Endothelial cell of umbilical vein (primary cell): ENCODE measurements at regions not wholly inside any gene's neighbourhood (a gene's known extent, or its start where the extent isn't known, plus 50 kb on each side); places are given as distances from the start of the nearest gene placed in this dataset.

ENCODE experiments used
- BruUV-seq: library from RNA; stranded (reverse); fragments of 400-500 nt; replicated peaks from 2 replicates; lab custom pipeline; 2021; lab: Mats Ljungman, UMichigan
- CTCF ChIA-PET: fragments of 300-600, 350-600 bp; sonication (Branson Sonifier 250); formaldehyde crosslinking; loops from one replicate; lab custom pipeline; 2021; ENCODE audit warnings: antibody characterized with exemption, inconsistent platforms; lab: Charles Lee
- POLR2A ChIA-PET: fragments of 300-600, 350-600 bp; sonication (Branson Sonifier 250); formaldehyde crosslinking; loops from one replicate; lab custom pipeline; 2021; ENCODE audit warnings: antibody characterized with exemption, inconsistent platforms; lab: Charles Lee
- DNase-seq: peaks from one replicate; pipeline ENCODE4 v3.0.0-alpha.2; 2011; ENCODE audit warnings: low read depth, low spot score
- FAIRE-seq: peaks from 2 replicates; lab custom pipeline; 2011; peaks lifted over from hg19 to GRCh38; lab: Jason Lieb, UNC
- H2AFZ ChIP-seq: 2 replicates; pipeline ENCODE4 v1.6.0; 2012; ENCODE audit warnings: low read depth, low read length, control low read depth, inconsistent platforms
- H3K27ac ChIP-seq: 2 replicates; pipeline ENCODE4 v1.5.1; 2011; ENCODE audit warnings: low read depth, mild to moderate bottlenecking, control low read depth, low read length, moderate library complexity; ENCODE audit not compliant: insufficient read depth
- H3K27me3 ChIP-seq, 2 experiments: 2 replicates each; pipeline versions ENCODE4 v1.6.0 to v1.6.1; 2011; ENCODE audit warnings: low read length in 2 of 2, mixed read lengths in 1 of 2; ENCODE audit not compliant: control insufficient read depth in 2 of 2, insufficient read depth in 2 of 2
- H3K36me3 ChIP-seq, 2 experiments: 2 replicates in 1 of 2; 3 replicates in 1 of 2; pipeline ENCODE4 v1.5.1; 2011; ENCODE audit warnings: low read length in 2 of 2, mild to moderate bottlenecking in 1 of 2, moderate library complexity in 1 of 2; ENCODE audit not compliant: control insufficient read depth in 2 of 2, insufficient read depth in 2 of 2; ENCODE audit errors: extremely low read depth in 1 of 2
- H3K4me1 ChIP-seq: 3 replicates; pipeline ENCODE4 v1.5.1; 2011; ENCODE audit warnings: mild to moderate bottlenecking, low read length; ENCODE audit not compliant: control insufficient read depth, insufficient read depth; ENCODE audit errors: extremely low read depth
- H3K4me2 ChIP-seq: 2 replicates; pipeline ENCODE4 v1.6.1; 2011; ENCODE audit warnings: low read length, control low read depth, mixed read lengths; ENCODE audit not compliant: insufficient read depth
- H3K4me3 ChIP-seq, 3 experiments: fragments of 200-600 bp in 1 of 3; sonication (generic), shearing (Covaris generic) in 1 of 3; replicated peaks in 1 of 3; 2 replicates each; pipeline ENCODE4 v1.5.1; 2011 to 2016; ENCODE audit warnings: control low read depth in 3 of 3, low read length in 3 of 3, mild to moderate bottlenecking in 2 of 3, inconsistent platforms in 1 of 3, low read depth in 1 of 3, moderate library complexity in 1 of 3; ENCODE audit not compliant: insufficient read depth in 1 of 3
- H3K79me2 ChIP-seq: 2 replicates; pipeline ENCODE4 v1.6.0; 2012; ENCODE audit warnings: low read length, inconsistent platforms; ENCODE audit not compliant: control insufficient read depth, insufficient read depth
- H3K9ac ChIP-seq: replicated peaks from 2 replicates; pipeline ENCODE3; 2011; ENCODE audit warnings: low read length, control low read depth; ENCODE audit not compliant: insufficient read depth; ENCODE audit errors: extremely low read depth
- H3K9me1 ChIP-seq: replicated peaks from 3 replicates; pipeline ENCODE4 v1.6.0; 2011; ENCODE audit warnings: mild to moderate bottlenecking, low read length; ENCODE audit not compliant: control insufficient read depth, insufficient read depth; ENCODE audit errors: extremely low read depth
- H3K9me3 ChIP-seq: replicated peaks from 2 replicates; pipeline ENCODE4 v1.5.1; 2012; ENCODE audit warnings: low read length, inconsistent platforms; ENCODE audit not compliant: control insufficient read depth, insufficient read depth
- H4K20me1 ChIP-seq: replicated peaks from 2 replicates; pipeline ENCODE3; 2011; ENCODE audit warnings: mild to moderate bottlenecking, low read length; ENCODE audit not compliant: control insufficient read depth, insufficient read depth; ENCODE audit errors: extremely low read depth
- CTCF ChIP-seq, 2 donors: IDR thresholded peaks; 1 replicate in 1 of 2; 2 replicates in 1 of 2; pipeline ENCODE4 v1.5.1; 2011; ENCODE audit warnings: low read length in 2 of 2, mild to moderate bottlenecking in 2 of 2, moderate library complexity in 2 of 2, control low read depth in 1 of 2, inconsistent platforms in 1 of 2, low read depth in 1 of 2; ENCODE audit not compliant: insufficient read depth in 1 of 2; ENCODE audit errors: extremely low read depth in 1 of 2
- EZH2 ChIP-seq: IDR thresholded peaks from 2 replicates; pipeline ENCODE4 v1.6.1; 2012; ENCODE audit warnings: borderline replicate concordance, low read depth, mild to moderate bottlenecking, moderate library complexity, low read length, inconsistent platforms; ENCODE audit not compliant: severe bottlenecking
- FOS ChIP-seq: IDR thresholded peaks from 2 replicates; pipeline ENCODE4 v1.6.1; 2011; ENCODE audit warnings: mild to moderate bottlenecking, low read length, moderate library complexity, borderline replicate concordance; ENCODE audit not compliant: insufficient read depth
- GATA2 ChIP-seq: IDR thresholded peaks from 2 replicates; pipeline ENCODE4 v1.7.0; 2011; ENCODE audit warnings: low read depth, mild to moderate bottlenecking, moderate library complexity, mixed read lengths, low read length; ENCODE audit not compliant: insufficient read length, insufficient read depth
- JUN ChIP-seq: IDR thresholded peaks from 2 replicates; pipeline ENCODE4 v1.6.1; 2011; ENCODE audit warnings: borderline replicate concordance, low read depth; ENCODE audit not compliant: insufficient read length, insufficient read depth
- MAX ChIP-seq: IDR thresholded peaks from 2 replicates; pipeline ENCODE4 v1.6.1; 2011; ENCODE audit not compliant: insufficient read depth, insufficient read length
- MYC ChIP-seq: IDR thresholded peaks from one replicate; pipeline ENCODE4 v1.6.1; 2011; ENCODE audit warnings: mild to moderate bottlenecking, low read depth, low read length
- POLR2A ChIP-seq: IDR thresholded peaks from 2 replicates; pipeline ENCODE4 v1.6.1; 2012; ENCODE audit warnings: low read depth, mild to moderate bottlenecking, control low read depth, low read length
- POLR2AphosphoS5 ChIP-seq: IDR thresholded peaks from 2 replicates; pipeline ENCODE4 v1.6.1; 2012; ENCODE audit warnings: low read depth, mild to moderate bottlenecking, control low read depth, low read length, moderate library complexity; ENCODE audit not compliant: insufficient read depth
- dilution Hi-C: fragments of 300-500 bp; cut with MboI; formaldehyde crosslinking; loops from one replicate; pipeline ENCODE4 v1.15.0; 2019; ENCODE audit warnings: low sequenced_read_pairs; ENCODE audit not compliant: extremely low pct_ligation_motif_present
- intact Hi-C: fragments of 100-400 bp; cut with micrococcal nuclease; formaldehyde crosslinking; loops from one replicate; pipeline ENCODE4 v1.10.0; 2022

GRCh38 chr3:64414043-64414442 is 188.8 kb upstream of the PRICKLE2 start:
- Histone ChIP-seq H3K27me3 (peaks cover 3% of the 10 kb centered on the region in 2 experiments), H3K9me1 (no peaks in the 10 kb centered on the region), H3K27ac (no peak overlapping the region), H3K36me3 (no peaks in the 10 kb centered on the region), H3K79me2 (no peaks in the 10 kb centered on the region), H3K4me1 (no peaks in the 10 kb centered on the region), H3K9me3 (no peaks in the 10 kb centered on the region), H3K9ac (no peak overlapping the region), H2AFZ (no peak overlapping the region), H3K4me3 (no peak overlapping the region), H4K20me1 (no peaks in the 10 kb centered on the region), H3K4me2 (no peak overlapping the region)
- BruUV-seq, result no TSS peak
- ChIA-PET CTCF (no interaction called here), POLR2A (no interaction called here)
- dilution Hi-C loops (no loop called here), intact Hi-C loops (no loop called here)
- no peak for FAIRE-seq
- no peak for TF ChIP-seq MAX
- DNase-seq, result no peak

GRCh38 chr3:64411101-64411500 is 185.8 kb upstream of the PRICKLE2 start:
- H3K27ac ChIP-seq, result no peak overlapping the region
- ChIA-PET POLR2A (no interaction called here), CTCF (no interaction called here)
- H3K4me2 ChIP-seq, result no peak overlapping the region
- no peaks in the 10 kb centered on the region for H3K9me3 ChIP-seq
- H3K4me3 ChIP-seq, result no peak overlapping the region
- TF ChIP-seq MYC (no peak), POLR2AphosphoS5 (no peak), CTCF (IDR thresholded peaks at IDR 0.05; ENCODE audit: extremely low read depth in 1 of 2, insufficient read depth in 1 of 2, low read depth in 1 of 2, low read length in 2 of 2) (no peak), MAX (no peak), EZH2 (no peak), JUN (no peak), GATA2 (no peak), FOS (no peak), POLR2A (no peak)
- FAIRE-seq (peak; percentile 21), DNase-seq (no peak)
- no peaks in the 10 kb centered on the region for H3K9me1 ChIP-seq
- H3K79me2 ChIP-seq, result no peaks in the 10 kb centered on the region
- H3K36me3 ChIP-seq, result no peaks in the 10 kb centered on the region
- no peak overlapping the region for H3K9ac ChIP-seq
- peaks cover 3% of the 10 kb centered on the region in 2 experiments for H3K27me3 ChIP-seq
- intact Hi-C loops, result no loop called here
- H4K20me1 ChIP-seq, result no peaks in the 10 kb centered on the region
- no TSS peak for BruUV-seq
- dilution Hi-C loops, result no loop called here
- H3K4me1 ChIP-seq, result no peaks in the 10 kb centered on the region
- no peak overlapping the region for H2AFZ ChIP-seq
